ENCODE measurements at regions not wholly inside any gene's neighbourhood (a gene's known extent, or its start where the extent isn't known, plus 50 kb on each side); places are given as distances from the start of the nearest gene placed in this dataset.

DNA sequence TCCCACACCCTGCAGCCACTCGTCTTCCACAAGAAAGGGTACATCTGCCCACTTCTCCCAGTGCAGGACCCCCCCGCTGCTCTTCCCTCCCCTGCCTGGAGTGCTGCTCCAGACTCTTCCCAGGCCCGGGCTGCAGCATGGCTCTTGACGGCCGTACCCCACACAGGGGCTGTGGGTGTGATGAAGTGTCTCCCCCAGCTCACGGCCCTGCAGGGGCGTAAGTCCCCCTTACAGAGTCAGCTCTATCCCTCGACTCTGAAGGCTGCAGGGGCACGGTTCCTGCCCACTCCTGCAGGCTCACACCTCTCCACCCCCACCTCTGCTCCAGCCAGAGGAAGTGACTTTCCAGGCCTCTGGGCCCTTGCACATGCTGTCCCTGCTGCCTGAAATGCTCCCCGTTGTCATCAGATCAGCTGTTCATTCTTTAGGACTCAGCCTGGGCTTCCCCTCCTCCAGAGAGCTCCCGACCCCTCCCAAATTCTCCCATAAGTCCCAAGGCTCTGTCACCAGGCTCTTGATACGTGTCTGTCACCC, 180.6 kb upstream of the IER5L start (continued):
- TF ChIP-seq, protein P1, sequence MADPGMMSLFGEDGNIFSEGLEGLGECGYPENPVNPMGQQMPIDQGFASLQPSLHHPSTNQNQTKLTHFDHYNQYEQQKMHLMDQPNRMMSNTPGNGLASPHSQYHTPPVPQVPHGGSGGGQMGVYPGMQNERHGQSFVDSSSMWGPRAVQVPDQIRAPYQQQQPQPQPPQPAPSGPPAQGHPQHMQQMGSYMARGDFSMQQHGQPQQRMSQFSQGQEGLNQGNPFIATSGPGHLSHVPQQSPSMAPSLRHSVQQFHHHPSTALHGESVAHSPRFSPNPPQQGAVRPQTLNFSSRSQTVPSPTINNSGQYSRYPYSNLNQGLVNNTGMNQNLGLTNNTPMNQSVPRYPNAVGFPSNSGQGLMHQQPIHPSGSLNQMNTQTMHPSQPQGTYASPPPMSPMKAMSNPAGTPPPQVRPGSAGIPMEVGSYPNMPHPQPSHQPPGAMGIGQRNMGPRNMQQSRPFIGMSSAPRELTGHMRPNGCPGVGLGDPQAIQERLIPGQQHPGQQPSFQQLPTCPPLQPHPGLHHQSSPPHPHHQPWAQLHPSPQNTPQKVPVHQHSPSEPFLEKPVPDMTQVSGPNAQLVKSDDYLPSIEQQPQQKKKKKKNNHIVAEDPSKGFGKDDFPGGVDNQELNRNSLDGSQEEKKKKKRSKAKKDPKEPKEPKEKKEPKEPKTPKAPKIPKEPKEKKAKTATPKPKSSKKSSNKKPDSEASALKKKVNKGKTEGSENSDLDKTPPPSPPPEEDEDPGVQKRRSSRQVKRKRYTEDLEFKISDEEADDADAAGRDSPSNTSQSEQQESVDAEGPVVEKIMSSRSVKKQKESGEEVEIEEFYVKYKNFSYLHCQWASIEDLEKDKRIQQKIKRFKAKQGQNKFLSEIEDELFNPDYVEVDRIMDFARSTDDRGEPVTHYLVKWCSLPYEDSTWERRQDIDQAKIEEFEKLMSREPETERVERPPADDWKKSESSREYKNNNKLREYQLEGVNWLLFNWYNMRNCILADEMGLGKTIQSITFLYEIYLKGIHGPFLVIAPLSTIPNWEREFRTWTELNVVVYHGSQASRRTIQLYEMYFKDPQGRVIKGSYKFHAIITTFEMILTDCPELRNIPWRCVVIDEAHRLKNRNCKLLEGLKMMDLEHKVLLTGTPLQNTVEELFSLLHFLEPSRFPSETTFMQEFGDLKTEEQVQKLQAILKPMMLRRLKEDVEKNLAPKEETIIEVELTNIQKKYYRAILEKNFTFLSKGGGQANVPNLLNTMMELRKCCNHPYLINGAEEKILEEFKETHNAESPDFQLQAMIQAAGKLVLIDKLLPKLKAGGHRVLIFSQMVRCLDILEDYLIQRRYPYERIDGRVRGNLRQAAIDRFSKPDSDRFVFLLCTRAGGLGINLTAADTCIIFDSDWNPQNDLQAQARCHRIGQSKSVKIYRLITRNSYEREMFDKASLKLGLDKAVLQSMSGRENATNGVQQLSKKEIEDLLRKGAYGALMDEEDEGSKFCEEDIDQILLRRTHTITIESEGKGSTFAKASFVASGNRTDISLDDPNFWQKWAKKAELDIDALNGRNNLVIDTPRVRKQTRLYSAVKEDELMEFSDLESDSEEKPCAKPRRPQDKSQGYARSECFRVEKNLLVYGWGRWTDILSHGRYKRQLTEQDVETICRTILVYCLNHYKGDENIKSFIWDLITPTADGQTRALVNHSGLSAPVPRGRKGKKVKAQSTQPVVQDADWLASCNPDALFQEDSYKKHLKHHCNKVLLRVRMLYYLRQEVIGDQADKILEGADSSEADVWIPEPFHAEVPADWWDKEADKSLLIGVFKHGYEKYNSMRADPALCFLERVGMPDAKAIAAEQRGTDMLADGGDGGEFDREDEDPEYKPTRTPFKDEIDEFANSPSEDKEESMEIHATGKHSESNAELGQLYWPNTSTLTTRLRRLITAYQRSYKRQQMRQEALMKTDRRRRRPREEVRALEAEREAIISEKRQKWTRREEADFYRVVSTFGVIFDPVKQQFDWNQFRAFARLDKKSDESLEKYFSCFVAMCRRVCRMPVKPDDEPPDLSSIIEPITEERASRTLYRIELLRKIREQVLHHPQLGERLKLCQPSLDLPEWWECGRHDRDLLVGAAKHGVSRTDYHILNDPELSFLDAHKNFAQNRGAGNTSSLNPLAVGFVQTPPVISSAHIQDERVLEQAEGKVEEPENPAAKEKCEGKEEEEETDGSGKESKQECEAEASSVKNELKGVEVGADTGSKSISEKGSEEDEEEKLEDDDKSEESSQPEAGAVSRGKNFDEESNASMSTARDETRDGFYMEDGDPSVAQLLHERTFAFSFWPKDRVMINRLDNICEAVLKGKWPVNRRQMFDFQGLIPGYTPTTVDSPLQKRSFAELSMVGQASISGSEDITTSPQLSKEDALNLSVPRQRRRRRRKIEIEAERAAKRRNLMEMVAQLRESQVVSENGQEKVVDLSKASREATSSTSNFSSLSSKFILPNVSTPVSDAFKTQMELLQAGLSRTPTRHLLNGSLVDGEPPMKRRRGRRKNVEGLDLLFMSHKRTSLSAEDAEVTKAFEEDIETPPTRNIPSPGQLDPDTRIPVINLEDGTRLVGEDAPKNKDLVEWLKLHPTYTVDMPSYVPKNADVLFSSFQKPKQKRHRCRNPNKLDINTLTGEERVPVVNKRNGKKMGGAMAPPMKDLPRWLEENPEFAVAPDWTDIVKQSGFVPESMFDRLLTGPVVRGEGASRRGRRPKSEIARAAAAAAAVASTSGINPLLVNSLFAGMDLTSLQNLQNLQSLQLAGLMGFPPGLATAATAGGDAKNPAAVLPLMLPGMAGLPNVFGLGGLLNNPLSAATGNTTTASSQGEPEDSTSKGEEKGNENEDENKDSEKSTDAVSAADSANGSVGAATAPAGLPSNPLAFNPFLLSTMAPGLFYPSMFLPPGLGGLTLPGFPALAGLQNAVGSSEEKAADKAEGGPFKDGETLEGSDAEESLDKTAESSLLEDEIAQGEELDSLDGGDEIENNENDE (IDR thresholded peaks at IDR 0.05; ENCODE audit: insufficient replicate concordance, low read length), result no peak
- TF ChIP-seq BRCA1 (IDR thresholded peaks at IDR 0.05; ENCODE audit: low read depth, low read length), result no peak
- no peak for TF ChIP-seq JUND (IDR thresholded peaks at IDR 0.05; ENCODE audit: low read length)
- no peak for TF ChIP-seq KDM5A (IDR thresholded peaks at IDR 0.05; ENCODE audit: low read length)
- no peak for TF ChIP-seq PHF8 (conservative IDR thresholded peaks at IDR 0.05; ENCODE audit: low read depth, low read length)
- TF ChIP-seq SIRT6 (IDR thresholded peaks at IDR 0.05; ENCODE audit: low read length), result no peak
- no peak for TF ChIP-seq POLR2AphosphoS5 (IDR thresholded peaks at IDR 0.05; ENCODE audit: low read depth, low read length)
